ENCODE measurements at regions not wholly inside any gene's neighbourhood (a gene's known extent, or its start where the extent isn't known, plus 50 kb on each side); places are given as distances from the start of the nearest gene placed in this dataset.
"Not testable (repeated sequence)": the region's sequence is repeated elsewhere in the genome, so short reads cannot be mapped to it uniquely, and the experiment has no call there.

DNA sequence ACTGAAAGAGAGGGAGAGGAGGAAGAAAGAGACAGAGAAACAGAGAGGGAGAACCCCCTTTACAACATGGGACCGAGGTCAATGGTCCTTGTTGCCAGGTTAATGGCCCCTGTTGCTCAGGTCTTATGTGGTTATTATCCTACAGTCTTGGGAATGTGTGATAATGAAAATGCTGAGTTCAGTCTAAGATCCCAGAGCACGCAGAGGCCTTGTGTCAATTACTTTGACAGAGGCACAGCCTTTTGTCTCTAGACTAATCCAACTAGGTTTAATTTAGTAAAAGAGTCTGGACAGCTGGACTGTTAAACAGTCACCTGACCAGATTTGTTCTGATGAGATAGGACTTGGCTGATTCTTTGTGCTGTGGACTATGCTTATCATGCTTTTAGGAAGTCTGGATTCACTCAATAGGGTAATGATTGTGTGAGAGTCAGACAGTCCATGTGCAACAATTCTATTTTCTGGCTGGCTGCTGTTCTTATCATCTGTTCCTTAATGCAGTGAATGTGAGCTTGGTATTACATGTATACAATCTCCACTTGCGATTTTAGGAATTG is 157.4 kb upstream of the MAGI2 start:
- Histone ChIP-seq H3K36me3 (ENCODE audit: low read depth) (no peaks in the 10 kb centered on the region), H3K27ac (no peak overlapping the region), H4K20me1 (ENCODE audit: insufficient read depth) (no peaks in the 10 kb centered on the region), H2AFZ (peak overlapping the region; percentile 45; the same call in 1 of the 2 replicates), H3K4me1 (ENCODE audit: insufficient read depth) (peaks cover 3% of the 10 kb centered on the region; the same call in 1 of the 2 replicates), H3K9me3 (ENCODE audit: low read depth) (no peaks in the 10 kb centered on the region), H3K27me3 (replicated peaks; ENCODE audit: insufficient read depth) (no peaks in the 10 kb centered on the region), H3K4me3 (no peak overlapping the region), H3K79me2 (ENCODE audit: insufficient read depth) (no peaks in the 10 kb centered on the region), H3F3A (ENCODE audit: insufficient read depth) (no peaks in the 10 kb centered on the region), H3K9me2 (ENCODE audit: insufficient read depth) (no peaks in the 10 kb centered on the region), H3K4me2 (ENCODE audit: unreplicated experiment) (no peak overlapping the region), H3K9ac (no peak overlapping the region)
- WGBS, 2 experiments (ENCODE audit: low coverage in 1 of 2, low lambda C conversion rate in 2 of 2, missing lambda C conversion rate in 2 of 2) = 39 to 47% methylated on average over 3 of the region's 3 CpGs
- no peak for TF ChIP-seq EZH2phosphoT487 (IDR thresholded peaks at IDR 0.05; ENCODE audit: insufficient read depth, low read depth)
- no peak for TF ChIP-seq EZH2 (IDR thresholded peaks at IDR 0.05; ENCODE audit: insufficient read depth, poor library complexity, severe bottlenecking)
- in situ Hi-C loops (cut with MboI) = no loop called here
- DNase-seq = no peak

GRCh38 chr7:79610313-79610712 is 156.8 kb upstream of the MAGI2 start:
- TF ChIP-seq EZH2 (IDR thresholded peaks at IDR 0.05; ENCODE audit: insufficient read depth, poor library complexity, severe bottlenecking) (no peak), EZH2phosphoT487 (IDR thresholded peaks at IDR 0.05; ENCODE audit: insufficient read depth, low read depth) (no peak)
- in situ Hi-C loops (cut with MboI) = no loop called here
- peak; percentile 17 for DNase-seq
- H3K4me3 ChIP-seq = no peak overlapping the region
- H2AFZ ChIP-seq = peak overlapping the region; percentile 45
- H3K27ac ChIP-seq = no peak overlapping the region
- H3K79me2 ChIP-seq (ENCODE audit: insufficient read depth) = no peaks in the 10 kb centered on the region
- no peak overlapping the region for H3K9ac ChIP-seq
- no peaks in the 10 kb centered on the region for H3K27me3 ChIP-seq (replicated peaks; ENCODE audit: insufficient read depth)
- H4K20me1 ChIP-seq (ENCODE audit: insufficient read depth) = no peaks in the 10 kb centered on the region
- H3K4me2 ChIP-seq (ENCODE audit: unreplicated experiment) = no peak overlapping the region
- no peaks in the 10 kb centered on the region for H3K36me3 ChIP-seq (ENCODE audit: low read depth)
- no peaks in the 10 kb centered on the region for H3F3A ChIP-seq (ENCODE audit: insufficient read depth)
- H3K9me3 ChIP-seq (ENCODE audit: low read depth) = no peaks in the 10 kb centered on the region
- peaks cover 3% of the 10 kb centered on the region; the same call in 1 of the 2 replicates for H3K4me1 ChIP-seq (ENCODE audit: insufficient read depth)
- no peaks in the 10 kb centered on the region for H3K9me2 ChIP-seq (ENCODE audit: insufficient read depth)
- WGBS, 2 experiments (ENCODE audit: low coverage in 1 of 2, low lambda C conversion rate in 2 of 2, missing lambda C conversion rate in 2 of 2) = 33% methylated on average over 1 of the region's 1 CpG

GRCh38 chr7:79608005-79608404 is 154.5 kb upstream of the MAGI2 start:
- 48 to 64% methylated on average over 1 of the region's 1 CpG for WGBS, 2 experiments (ENCODE audit: low coverage in 1 of 2, low lambda C conversion rate in 2 of 2, missing lambda C conversion rate in 2 of 2)
- Histone ChIP-seq H3K9me3 (ENCODE audit: low read depth) (no peaks in the 10 kb centered on the region), H3K4me1 (ENCODE audit: insufficient read depth) (peaks cover 3% of the 10 kb centered on the region; the same call in 1 of the 2 replicates), H3K4me2 (ENCODE audit: unreplicated experiment) (no peak overlapping the region), H3F3A (ENCODE audit: insufficient read depth) (no peaks in the 10 kb centered on the region), H2AFZ (no peak overlapping the region), H3K27me3 (replicated peaks; ENCODE audit: insufficient read depth) (no peaks in the 10 kb centered on the region), H3K79me2 (ENCODE audit: insufficient read depth) (no peaks in the 10 kb centered on the region), H3K9me2 (ENCODE audit: insufficient read depth) (no peaks in the 10 kb centered on the region), H3K4me3 (no peak overlapping the region), H3K27ac (no peak overlapping the region), H3K9ac (no peak overlapping the region), H4K20me1 (ENCODE audit: insufficient read depth) (no peaks in the 10 kb centered on the region), H3K36me3 (ENCODE audit: low read depth) (no peaks in the 10 kb centered on the region)
- TF ChIP-seq EZH2 (IDR thresholded peaks at IDR 0.05; ENCODE audit: insufficient read depth, poor library complexity, severe bottlenecking) = no peak
- no peak for TF ChIP-seq EZH2phosphoT487 (IDR thresholded peaks at IDR 0.05; ENCODE audit: insufficient read depth, low read depth)
- DNase-seq = no peak
- in situ Hi-C loops (cut with MboI) = no loop called here

DNA sequence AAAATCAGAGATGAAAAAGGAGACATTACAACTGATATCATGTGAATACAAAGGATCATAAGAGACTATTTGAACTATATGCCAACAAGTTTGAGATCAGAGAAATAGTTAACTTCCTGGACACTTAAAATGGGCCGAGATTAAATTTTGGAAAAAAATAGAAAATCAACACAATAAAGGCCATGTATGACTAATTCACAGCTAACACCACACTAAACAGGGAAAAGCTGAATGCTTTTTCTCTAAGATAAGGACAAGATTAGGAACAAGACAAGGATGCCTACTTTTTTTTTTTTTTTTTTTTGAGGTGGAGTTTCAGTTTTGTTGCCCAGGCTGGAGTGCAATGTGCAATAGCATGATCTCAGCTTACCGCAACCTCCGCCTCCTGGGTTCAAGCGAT is 151.4 kb upstream of the MAGI2 start:
- Histone ChIP-seq H3K4me2 (ENCODE audit: unreplicated experiment) (no peak overlapping the region), H3K36me3 (ENCODE audit: low read depth) (no peaks in the 10 kb centered on the region), H2AFZ (no peak overlapping the region), H3K79me2 (ENCODE audit: insufficient read depth) (no peaks in the 10 kb centered on the region), H3K9me3 (ENCODE audit: low read depth) (no peaks in the 10 kb centered on the region), H3K27me3 (replicated peaks; ENCODE audit: insufficient read depth) (no peaks in the 10 kb centered on the region), H3K27ac (no peak overlapping the region), H3K9ac (no peak overlapping the region), H3F3A (ENCODE audit: insufficient read depth) (no peaks in the 10 kb centered on the region), H3K9me2 (ENCODE audit: insufficient read depth) (no peaks in the 10 kb centered on the region), H3K4me3 (no peak overlapping the region), H3K4me1 (ENCODE audit: insufficient read depth) (no peaks in the 10 kb centered on the region), H4K20me1 (ENCODE audit: insufficient read depth) (no peaks in the 10 kb centered on the region)
- TF ChIP-seq EZH2 (IDR thresholded peaks at IDR 0.05; ENCODE audit: insufficient read depth, poor library complexity, severe bottlenecking) (no peak), EZH2phosphoT487 (IDR thresholded peaks at IDR 0.05; ENCODE audit: insufficient read depth, low read depth) (no peak)
- 93 to 95% methylated on average over 4 of the region's 4 CpGs for WGBS, 2 experiments (ENCODE audit: low coverage in 1 of 2, low lambda C conversion rate in 2 of 2, missing lambda C conversion rate in 2 of 2)
- in situ Hi-C loops (cut with MboI) = no loop called here
- no peak for DNase-seq

- no peaks in the 10 kb centered on the region for H3K4me1 ChIP-seq (ENCODE audit: insufficient read depth)
- 96 to 98% methylated on average over 3 of the region's 3 CpGs for WGBS, 2 experiments (ENCODE audit: low coverage in 1 of 2, low lambda C conversion rate in 2 of 2, missing lambda C conversion rate in 2 of 2)
- H3K9me3 ChIP-seq (ENCODE audit: low read depth) = no peaks in the 10 kb centered on the region
- H2AFZ ChIP-seq = no peak overlapping the region
- no peak overlapping the region for H3K4me2 ChIP-seq (ENCODE audit: unreplicated experiment)
- no peaks in the 10 kb centered on the region for H4K20me1 ChIP-seq (ENCODE audit: insufficient read depth)
- in situ Hi-C loops (cut with MboI) = no loop called here
- H3K27ac ChIP-seq = no peak overlapping the region
- no peaks in the 10 kb centered on the region; the same call in 1 of the 2 replicates for H3K9me2 ChIP-seq (ENCODE audit: insufficient read depth)
- no peak overlapping the region for H3K9ac ChIP-seq
- H3K4me3 ChIP-seq = no peak overlapping the region
- no peak for TF ChIP-seq EZH2 (IDR thresholded peaks at IDR 0.05; ENCODE audit: insufficient read depth, poor library complexity, severe bottlenecking)
- TF ChIP-seq EZH2phosphoT487 (IDR thresholded peaks at IDR 0.05; ENCODE audit: insufficient read depth, low read depth) = no peak
- DNase-seq = no peak
- H3K36me3 ChIP-seq (ENCODE audit: low read depth) = no peaks in the 10 kb centered on the region
- H3F3A ChIP-seq (ENCODE audit: insufficient read depth) = no peaks in the 10 kb centered on the region
- H3K27me3 ChIP-seq (replicated peaks; ENCODE audit: insufficient read depth) = no peaks in the 10 kb centered on the region
- H3K79me2 ChIP-seq (ENCODE audit: insufficient read depth) = no peaks in the 10 kb centered on the region
These were observed 144.9 kb upstream of the MAGI2 start for GRCh38 chr7:79598351-79598750.

DNA sequence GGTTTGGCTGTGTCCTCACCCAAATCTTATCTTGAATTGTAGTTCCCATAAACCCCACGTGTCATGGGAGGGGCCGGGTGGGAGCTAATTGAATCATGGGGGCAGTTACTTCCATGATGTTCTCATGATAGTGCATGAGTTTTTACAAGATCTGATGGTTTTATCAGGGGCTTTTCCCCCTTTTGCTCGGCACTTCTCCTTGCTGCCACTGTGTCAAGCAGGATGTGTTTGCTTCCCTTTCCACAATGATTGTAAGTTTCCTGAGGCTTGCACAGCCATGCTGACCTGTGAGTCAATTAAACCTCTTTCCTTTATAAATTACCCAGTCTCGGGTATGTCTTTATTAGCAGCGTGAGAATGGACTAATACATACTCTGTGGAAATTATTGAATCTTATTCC is 141.2 kb upstream of the MAGI2 start:
- H3K79me2 ChIP-seq (ENCODE audit: insufficient read depth) = not testable (repeated sequence)

More for the DNA sequence above, 141.2 kb upstream of the MAGI2 start:
- whole genome bisulfite sequencing, 2 experiments (ENCODE audit: low coverage in 1 of 2, low lambda C conversion rate in 2 of 2, missing lambda C conversion rate in 2 of 2) = 27 to 29% methylated on average over 5 of the region's 5 CpGs
- H3K27ac ChIP-seq; H3K4me3 ChIP-seq; H3K27me3 ChIP-seq (replicated peaks; ENCODE audit: insufficient read depth); H3K4me2 ChIP-seq (ENCODE audit: unreplicated experiment); H3K36me3 ChIP-seq (ENCODE audit: low read depth); H3K9ac ChIP-seq; H4K20me1 ChIP-seq (ENCODE audit: insufficient read depth); H3K4me1 ChIP-seq (ENCODE audit: insufficient read depth); H3K9me3 ChIP-seq (ENCODE audit: low read depth); H3F3A ChIP-seq (ENCODE audit: insufficient read depth); H3K9me2 ChIP-seq (ENCODE audit: insufficient read depth); DNase-seq; H2AFZ ChIP-seq; in situ Hi-C loops (cut with MboI): not testable (repeated sequence)

All from GM23248 (cell line).